Liver (tissue), 3 donors: ENCODE measurements at regions not wholly inside any gene's neighbourhood (a gene's known extent, or its start where the extent isn't known, plus 50 kb on each side); places are given as distances from the start of the nearest gene placed in this dataset.

Experiments used
- ATF3 ChIP-seq: IDR thresholded peaks from 2 replicates; pipeline ENCODE4 v1.6.1; 2016; ENCODE audit warnings: antibody characterized with exemption
- CTCF ChIP-seq: fragments of 150-350 bp; IDR thresholded peaks from 2 replicates; pipeline ENCODE4 v1.5.1; 2017; ENCODE audit warnings: improper control_type of control experiment, low read depth, low read length; ENCODE audit not compliant: missing input control
- FOXA1 ChIP-seq: IDR thresholded peaks from 2 replicates; pipeline ENCODE4 v1.6.1; 2016; ENCODE audit warnings: antibody characterized with exemption
- GABPA ChIP-seq, 2 donors: IDR thresholded peaks in 1 of 2; conservative IDR thresholded peaks in 1 of 2; 2 replicates each; pipeline ENCODE4 v1.6.1; 2016; ENCODE audit warnings: antibody characterized with exemption in 2 of 2, mild to moderate bottlenecking in 1 of 2, moderate library complexity in 1 of 2
- HNF4A ChIP-seq, 2 donors: conservative IDR thresholded peaks; 2 replicates each; pipeline ENCODE4 v1.6.1; 2016; ENCODE audit warnings: antibody characterized with exemption in 2 of 2, mild to moderate bottlenecking in 2 of 2
- JUND ChIP-seq, 2 donors: IDR thresholded peaks; 2 replicates each; pipeline ENCODE4 v1.6.1; 2016; ENCODE audit warnings: antibody characterized with exemption in 2 of 2
- RAD21 ChIP-seq, 2 donors: IDR thresholded peaks; 2 replicates each; pipeline ENCODE4 v1.6.1; 2016; ENCODE audit warnings: antibody characterized with exemption in 2 of 2, mild to moderate bottlenecking in 2 of 2
- RXRA ChIP-seq, 2 donors: IDR thresholded peaks; 2 replicates each; pipeline ENCODE4 v1.6.1; 2017 to 2018; ENCODE audit warnings: antibody characterized with exemption in 2 of 2, mild to moderate bottlenecking in 1 of 2
- TAF1 ChIP-seq: conservative IDR thresholded peaks from 2 replicates; pipeline ENCODE4 v1.6.1; 2016; ENCODE audit warnings: antibody characterized with exemption, mild to moderate bottlenecking
- YY1 ChIP-seq: IDR thresholded peaks from 2 replicates; pipeline ENCODE4 v1.6.1; 2016; ENCODE audit warnings: antibody characterized with exemption, mild to moderate bottlenecking
- ZBTB33 ChIP-seq: IDR thresholded peaks from 2 replicates; pipeline ENCODE4 v1.6.1; 2016; ENCODE audit warnings: antibody characterized with exemption
- TF ChIP-seq, protein P1 (sequence below): IDR thresholded peaks from 2 replicates; pipeline ENCODE4 v1.6.1; 2016; ENCODE audit warnings: antibody characterized with exemption
- TF ChIP-seq, protein P2 (sequence below): IDR thresholded peaks from 2 replicates; pipeline ENCODE4 v1.6.1; 2016; ENCODE audit warnings: antibody characterized with exemption, mild to moderate bottlenecking
- donor health status: healthy.
- donor health status: healthy.

DNA sequence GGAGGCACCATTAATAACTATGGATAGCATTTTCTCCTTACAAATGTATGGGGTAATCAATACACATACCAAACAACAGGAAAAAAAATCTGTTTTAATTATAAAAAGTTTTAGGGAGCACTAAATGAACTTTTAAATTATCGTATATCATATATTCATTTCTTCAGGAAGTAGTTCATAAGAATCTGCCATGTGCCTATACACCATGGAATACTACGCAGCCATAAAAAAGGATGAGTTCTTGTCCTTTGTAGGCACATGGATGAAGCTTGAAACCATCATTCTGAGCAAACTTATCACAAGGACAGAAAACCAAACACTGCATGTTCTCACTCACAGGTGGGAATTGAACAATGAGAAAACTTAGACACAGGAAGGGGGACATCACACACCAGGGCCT, 162.1 kb upstream of the RASA1 start:
- TF ChIP-seq, protein P1, sequence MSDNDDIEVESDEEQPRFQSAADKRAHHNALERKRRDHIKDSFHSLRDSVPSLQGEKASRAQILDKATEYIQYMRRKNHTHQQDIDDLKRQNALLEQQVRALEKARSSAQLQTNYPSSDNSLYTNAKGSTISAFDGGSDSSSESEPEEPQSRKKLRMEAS, result no peak
- TF ChIP-seq CTCF (no peak), TAF1 (no peak), YY1 (no peak), JUND (IDR thresholded peaks at IDR 0.05) (no peak), ZBTB33 (no peak), HNF4A (conservative IDR thresholded peaks at IDR 0.05) (no peak), RXRA (IDR thresholded peaks at IDR 0.05) (no peak), RAD21 (IDR thresholded peaks at IDR 0.05) (no peak), ATF3 (no peak), GABPA (IDR thresholded peaks at IDR 0.05 in 1 of 2, conservative IDR thresholded peaks at IDR 0.05 in 1 of 2) (no peak), FOXA1 (no peak)
- TF ChIP-seq, protein P2, sequence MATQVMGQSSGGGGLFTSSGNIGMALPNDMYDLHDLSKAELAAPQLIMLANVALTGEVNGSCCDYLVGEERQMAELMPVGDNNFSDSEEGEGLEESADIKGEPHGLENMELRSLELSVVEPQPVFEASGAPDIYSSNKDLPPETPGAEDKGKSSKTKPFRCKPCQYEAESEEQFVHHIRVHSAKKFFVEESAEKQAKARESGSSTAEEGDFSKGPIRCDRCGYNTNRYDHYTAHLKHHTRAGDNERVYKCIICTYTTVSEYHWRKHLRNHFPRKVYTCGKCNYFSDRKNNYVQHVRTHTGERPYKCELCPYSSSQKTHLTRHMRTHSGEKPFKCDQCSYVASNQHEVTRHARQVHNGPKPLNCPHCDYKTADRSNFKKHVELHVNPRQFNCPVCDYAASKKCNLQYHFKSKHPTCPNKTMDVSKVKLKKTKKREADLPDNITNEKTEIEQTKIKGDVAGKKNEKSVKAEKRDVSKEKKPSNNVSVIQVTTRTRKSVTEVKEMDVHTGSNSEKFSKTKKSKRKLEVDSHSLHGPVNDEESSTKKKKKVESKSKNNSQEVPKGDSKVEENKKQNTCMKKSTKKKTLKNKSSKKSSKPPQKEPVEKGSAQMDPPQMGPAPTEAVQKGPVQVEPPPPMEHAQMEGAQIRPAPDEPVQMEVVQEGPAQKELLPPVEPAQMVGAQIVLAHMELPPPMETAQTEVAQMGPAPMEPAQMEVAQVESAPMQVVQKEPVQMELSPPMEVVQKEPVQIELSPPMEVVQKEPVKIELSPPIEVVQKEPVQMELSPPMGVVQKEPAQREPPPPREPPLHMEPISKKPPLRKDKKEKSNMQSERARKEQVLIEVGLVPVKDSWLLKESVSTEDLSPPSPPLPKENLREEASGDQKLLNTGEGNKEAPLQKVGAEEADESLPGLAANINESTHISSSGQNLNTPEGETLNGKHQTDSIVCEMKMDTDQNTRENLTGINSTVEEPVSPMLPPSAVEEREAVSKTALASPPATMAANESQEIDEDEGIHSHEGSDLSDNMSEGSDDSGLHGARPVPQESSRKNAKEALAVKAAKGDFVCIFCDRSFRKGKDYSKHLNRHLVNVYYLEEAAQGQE, result no peak
